ENCODE measurements at regions not wholly inside any gene's neighbourhood (a gene's known extent, or its start where the extent isn't known, plus 50 kb on each side); places are given as distances from the start of the nearest gene placed in this dataset.

- no peak overlapping the region for H3K4me3 ChIP-seq (ENCODE audit: low read length)
- TF ChIP-seq, protein P1, sequence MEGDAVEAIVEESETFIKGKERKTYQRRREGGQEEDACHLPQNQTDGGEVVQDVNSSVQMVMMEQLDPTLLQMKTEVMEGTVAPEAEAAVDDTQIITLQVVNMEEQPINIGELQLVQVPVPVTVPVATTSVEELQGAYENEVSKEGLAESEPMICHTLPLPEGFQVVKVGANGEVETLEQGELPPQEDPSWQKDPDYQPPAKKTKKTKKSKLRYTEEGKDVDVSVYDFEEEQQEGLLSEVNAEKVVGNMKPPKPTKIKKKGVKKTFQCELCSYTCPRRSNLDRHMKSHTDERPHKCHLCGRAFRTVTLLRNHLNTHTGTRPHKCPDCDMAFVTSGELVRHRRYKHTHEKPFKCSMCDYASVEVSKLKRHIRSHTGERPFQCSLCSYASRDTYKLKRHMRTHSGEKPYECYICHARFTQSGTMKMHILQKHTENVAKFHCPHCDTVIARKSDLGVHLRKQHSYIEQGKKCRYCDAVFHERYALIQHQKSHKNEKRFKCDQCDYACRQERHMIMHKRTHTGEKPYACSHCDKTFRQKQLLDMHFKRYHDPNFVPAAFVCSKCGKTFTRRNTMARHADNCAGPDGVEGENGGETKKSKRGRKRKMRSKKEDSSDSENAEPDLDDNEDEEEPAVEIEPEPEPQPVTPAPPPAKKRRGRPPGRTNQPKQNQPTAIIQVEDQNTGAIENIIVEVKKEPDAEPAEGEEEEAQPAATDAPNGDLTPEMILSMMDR (conservative IDR thresholded peaks at IDR 0.05; ENCODE audit: low read length), result no peak
- DNase-seq (ENCODE audit: low read depth), result peak; percentile 68
Observed at GRCh38 chr4:19348746-19349145, 903.0 kb upstream of the SLIT2 start.

DNA sequence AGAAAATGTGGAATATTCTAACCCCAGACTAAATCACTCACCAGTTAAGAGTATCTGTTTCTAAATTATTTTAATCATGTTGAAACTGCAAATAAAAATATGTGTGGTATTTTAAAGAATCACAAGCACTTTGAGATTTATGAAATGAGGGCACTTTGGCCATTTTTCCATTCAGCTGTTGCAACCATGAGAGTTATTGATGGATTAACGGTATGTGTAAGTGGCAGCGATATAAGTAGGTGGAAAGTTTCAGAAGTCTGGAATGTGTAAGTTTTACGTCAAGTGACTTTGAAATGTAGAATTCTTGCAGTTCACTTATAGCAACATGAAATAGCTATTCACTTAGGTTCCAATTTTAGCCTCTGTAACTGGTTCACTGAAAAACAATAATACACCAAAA is 905.1 kb upstream of the SLIT2 start:
- no peak overlapping the region for H3K4me3 ChIP-seq (ENCODE audit: low read length)
- TF ChIP-seq, protein P1 (conservative IDR thresholded peaks at IDR 0.05; ENCODE audit: low read length), result no peak
- DNase-seq (ENCODE audit: low read depth), result peak; percentile 82

- no peak overlapping the region for H3K4me3 ChIP-seq (ENCODE audit: low read length)
- TF ChIP-seq, protein P1 (conservative IDR thresholded peaks at IDR 0.05; ENCODE audit: low read length), result no peak
- peak; percentile 80 for DNase-seq (ENCODE audit: low read depth)
Observed at GRCh38 chr4:19329631-19330030, 922.1 kb upstream of the SLIT2 start.

GRCh38 chr4:19329077-19329476 is 922.6 kb upstream of the SLIT2 start:
- DNase-seq (ENCODE audit: low read depth), result no peak
- TF ChIP-seq, protein P1 (conservative IDR thresholded peaks at IDR 0.05; ENCODE audit: low read length), result no peak
- H3K4me3 ChIP-seq (ENCODE audit: low read length), result no peak overlapping the region

- DNase-seq (ENCODE audit: low read depth), result peak; percentile 49
- no peak overlapping the region for H3K4me3 ChIP-seq (ENCODE audit: low read length)
- TF ChIP-seq, protein P1 (conservative IDR thresholded peaks at IDR 0.05; ENCODE audit: low read length), result no peak
Observed at GRCh38 chr4:19327364-19327763, 924.3 kb upstream of the SLIT2 start.

GRCh38 chr4:19324184-19324583 is 927.5 kb upstream of the SLIT2 start:
- TF ChIP-seq, protein P1 (conservative IDR thresholded peaks at IDR 0.05; ENCODE audit: low read length), result no peak
- no peak for DNase-seq (ENCODE audit: low read depth)
- H3K4me3 ChIP-seq (ENCODE audit: low read length), result no peak overlapping the region

DNA sequence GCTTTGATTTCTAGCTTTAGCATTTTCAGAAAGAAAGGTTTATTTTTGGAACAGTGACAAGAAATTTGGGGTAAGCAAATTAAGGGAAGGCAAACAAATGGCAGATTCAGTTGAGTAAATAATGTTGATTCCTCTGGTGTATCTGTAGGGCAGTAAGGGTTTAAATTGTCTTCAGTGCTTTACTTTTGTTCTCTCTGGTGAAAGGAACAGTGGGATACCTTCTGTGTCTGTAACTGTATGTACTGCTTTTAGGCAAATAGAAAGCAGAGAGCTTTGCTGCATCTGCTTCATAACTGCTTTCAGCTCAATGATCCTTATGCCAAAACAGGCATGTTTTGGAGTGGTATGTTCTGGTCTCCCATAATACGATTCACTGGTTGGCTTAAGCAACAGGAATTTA is 932.1 kb upstream of the SLIT2 start:
- no peak overlapping the region for H3K4me3 ChIP-seq (ENCODE audit: low read length)
- no peak for DNase-seq (ENCODE audit: low read depth)
- TF ChIP-seq, protein P1 (conservative IDR thresholded peaks at IDR 0.05; ENCODE audit: low read length), result no peak
